Stimulated activated CD8-positive, alpha-beta memory T cell treated with anti-CD3 and anti-CD28 coated beads, Interleukin-12 subunit alpha, Interleukin-12 subunit beta, amount 100 ng/mL, for 4 hours (primary cell): ENCODE measurements at regions not wholly inside any gene's neighbourhood (a gene's known extent, or its start where the extent isn't known, plus 50 kb on each side); places are given as distances from the start of the nearest gene placed in this dataset.
"Not testable (repeated sequence)": the region's sequence is repeated elsewhere in the genome, so short reads cannot be mapped to it uniquely, and the experiment has no call there.

Experiments
- DNase-seq: peaks from one replicate; pipeline ENCODE4 v3.0.0-alpha.2; 2020; ENCODE audit warnings: low read depth

DNA sequence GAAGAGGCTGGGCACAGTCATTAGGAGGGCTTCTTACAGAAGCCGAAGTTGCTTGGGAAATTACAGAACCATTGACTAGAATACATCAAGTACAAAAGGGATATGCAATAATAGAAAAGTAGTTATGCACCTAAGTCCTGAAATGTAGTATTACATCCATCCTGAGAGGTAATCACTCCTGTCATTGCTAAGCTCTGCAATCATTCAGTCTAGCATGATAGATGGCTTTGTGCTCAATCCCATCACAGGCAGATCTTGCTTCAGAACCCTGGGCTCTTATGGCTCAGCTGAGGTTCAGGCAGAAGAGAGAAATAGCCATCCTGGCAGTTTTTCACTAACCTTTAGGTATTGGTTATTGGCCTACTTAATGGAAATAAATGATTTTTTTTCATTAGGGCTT lies 231.7 kb upstream of the AFF2 start:
- DNase-seq: no peak

DNA sequence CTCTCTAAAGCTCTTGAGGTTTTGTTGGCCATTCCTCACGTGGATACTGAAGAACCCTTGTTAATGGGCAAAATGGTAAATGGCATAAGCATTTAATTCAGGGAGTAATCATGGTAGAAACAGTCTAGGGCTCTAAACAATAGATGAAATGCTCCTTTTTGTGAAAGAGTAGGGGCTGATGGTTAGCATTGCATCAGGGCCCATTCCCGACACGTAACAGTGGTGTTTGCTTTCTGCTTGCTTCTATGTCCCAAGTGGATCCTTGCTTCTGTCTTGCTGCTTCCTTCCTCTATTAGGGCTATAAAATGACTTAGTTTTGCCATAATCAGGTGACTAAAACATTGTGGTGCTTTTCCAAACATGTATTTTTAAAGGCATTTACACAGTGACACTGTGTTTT lies 230.9 kb upstream of the AFF2 start:
- DNase-seq: no peak

DNA sequence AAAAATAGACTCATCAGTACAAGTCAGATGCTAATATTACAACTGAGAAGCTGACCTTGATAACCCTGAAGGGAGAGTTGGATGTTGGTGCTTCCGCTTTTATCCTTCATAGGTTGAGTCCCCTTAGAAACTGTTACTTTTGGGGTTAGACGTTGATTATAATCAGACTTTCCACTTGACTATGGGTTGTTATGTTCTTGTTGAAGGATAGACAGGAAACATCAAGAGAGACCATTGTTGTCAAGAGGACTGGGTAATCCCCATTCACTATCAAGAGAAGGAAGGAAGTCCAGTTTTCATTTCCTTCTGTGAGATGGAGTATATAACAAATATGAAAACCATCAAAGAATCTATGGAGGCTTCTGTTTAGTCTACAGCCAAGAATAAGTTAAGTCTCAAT lies 229.9 kb upstream of the AFF2 start:
- no peak for DNase-seq

DNA sequence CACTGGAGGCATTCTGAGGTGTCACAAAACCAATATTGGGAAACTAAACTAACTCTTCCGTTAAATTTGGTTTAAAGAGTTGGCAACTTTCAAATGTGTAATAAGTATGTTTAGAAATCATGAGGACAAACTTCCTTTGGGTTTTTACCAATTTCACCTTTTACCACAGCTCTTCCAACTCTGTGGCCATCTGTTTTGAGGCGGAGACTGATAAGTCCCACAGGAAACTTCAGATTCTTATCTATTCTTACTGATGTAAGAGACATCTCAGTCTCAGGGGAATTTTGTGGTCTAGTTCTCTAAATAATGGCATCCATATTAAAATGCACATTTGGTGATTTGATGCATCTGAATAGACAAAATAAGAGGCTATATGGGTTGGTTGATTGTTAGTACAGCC lies 229.2 kb upstream of the AFF2 start:
- DNase-seq: no peak

DNA sequence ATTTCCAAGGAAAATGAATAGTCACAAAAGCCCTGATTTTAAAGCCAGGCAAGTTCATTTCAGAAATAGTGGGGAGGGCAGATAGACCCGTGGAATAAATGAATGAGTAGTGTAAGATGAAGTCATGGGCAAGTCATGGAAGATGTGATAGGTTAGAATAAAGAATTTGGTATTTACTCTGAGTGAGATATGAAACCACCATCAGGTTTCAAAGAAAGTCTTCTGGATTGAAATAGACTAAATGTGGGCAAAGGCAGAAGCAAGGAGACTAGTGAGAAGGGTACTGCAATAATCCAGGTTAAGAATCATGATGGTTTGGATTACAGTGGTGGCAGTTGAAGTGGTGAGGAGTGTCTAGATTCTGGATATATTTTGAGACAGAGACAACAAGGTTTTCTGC lies 218.5 kb upstream of the AFF2 start:
- DNase-seq: no peak

DNA sequence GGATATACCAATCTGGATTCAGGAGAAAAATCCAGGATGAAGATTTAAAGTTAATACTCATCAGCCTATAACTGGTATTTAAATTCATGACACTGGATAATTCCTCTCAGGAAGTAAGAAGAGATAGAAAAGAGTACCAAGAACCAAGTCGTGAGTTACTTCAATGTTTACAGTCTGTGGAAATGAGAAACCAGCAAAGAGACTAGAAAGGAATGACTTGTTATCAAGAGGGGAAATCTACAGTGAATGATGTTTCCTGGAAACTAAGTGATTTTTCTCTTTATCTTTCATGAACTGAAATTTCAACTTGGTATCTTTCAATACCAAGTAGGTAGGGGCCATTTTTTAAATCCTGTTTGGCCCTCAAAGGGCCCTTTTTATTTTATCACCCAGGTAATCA lies 217.9 kb upstream of the AFF2 start:
- DNase-seq: no peak

DNA sequence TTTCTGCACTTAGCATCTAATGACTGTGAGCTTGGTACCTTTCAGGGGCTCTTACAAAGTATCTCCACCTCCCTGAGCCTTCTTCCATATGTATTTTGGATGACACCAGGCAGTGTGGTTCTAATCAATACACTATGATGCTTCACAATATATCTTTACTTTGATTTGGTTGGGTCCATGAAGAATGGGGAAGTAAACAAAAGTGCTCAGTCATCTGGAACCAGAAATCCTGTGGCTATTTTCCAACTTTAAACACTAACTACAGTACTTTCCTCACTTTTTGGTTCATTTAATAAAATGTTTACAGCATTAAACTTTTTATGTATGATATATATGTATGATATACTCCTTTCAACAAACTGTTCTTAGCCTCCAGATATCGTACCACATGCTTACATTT lies 216.4 kb upstream of the AFF2 start:
- DNase-seq: no peak

DNA sequence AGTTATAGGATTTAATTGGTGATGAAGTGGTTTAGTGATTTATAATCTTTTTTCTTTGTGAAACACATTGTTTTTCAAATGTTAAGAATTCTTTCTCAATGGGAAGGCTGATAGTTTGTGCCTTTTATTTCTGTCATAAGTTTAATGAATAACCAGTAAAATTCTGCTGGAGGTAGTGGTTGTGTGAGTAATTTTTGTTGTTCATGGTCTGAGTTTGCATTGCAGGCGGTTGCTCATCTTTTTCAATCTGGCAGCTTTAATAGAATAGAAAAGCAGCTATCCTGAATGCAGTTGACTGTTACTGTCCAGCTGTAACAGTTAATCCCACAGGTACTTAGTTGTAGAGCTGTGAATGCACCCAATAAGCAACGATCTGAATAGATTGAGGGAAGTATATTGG lies 215.6 kb upstream of the AFF2 start:
- no peak for DNase-seq

DNA sequence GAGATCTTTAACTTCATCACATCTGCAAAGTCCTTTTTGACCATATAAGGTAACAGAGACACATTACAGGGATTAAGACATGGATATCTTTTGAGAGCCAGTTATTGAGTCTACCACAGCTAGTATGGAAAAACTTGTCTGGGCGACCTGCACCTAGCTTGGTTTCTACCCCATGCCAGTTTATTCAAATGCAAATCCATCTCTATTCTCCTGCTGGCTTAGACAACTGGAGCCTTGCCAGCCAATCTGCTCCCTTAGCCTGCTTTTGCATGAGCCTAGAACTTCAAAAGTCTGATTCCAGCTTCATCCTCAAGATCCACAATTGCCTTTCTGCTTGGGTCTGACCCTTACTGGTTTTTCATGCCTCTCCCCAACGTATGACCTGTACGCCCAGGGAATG lies 212.0 kb upstream of the AFF2 start:
- no peak for DNase-seq

DNA sequence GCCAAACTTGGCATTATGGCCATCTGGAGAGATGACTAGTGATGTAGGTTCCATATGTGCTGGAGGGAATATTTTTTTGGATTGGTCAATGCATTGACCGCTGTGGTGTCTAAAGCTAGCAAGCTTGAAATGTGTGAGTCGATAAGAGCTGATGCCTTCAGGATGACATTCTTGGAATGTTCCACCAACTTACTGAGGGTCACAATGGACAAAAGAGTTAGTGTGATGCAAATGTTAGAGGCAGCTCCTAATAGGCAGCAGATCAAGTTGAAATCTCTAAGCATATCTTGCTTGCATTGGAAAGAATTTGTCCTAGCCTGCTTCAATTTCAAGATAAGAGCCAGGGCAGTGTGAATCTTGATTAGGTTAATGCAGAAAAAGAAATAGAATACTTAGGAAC lies 210.4 kb upstream of the AFF2 start:
- no peak for DNase-seq

DNA sequence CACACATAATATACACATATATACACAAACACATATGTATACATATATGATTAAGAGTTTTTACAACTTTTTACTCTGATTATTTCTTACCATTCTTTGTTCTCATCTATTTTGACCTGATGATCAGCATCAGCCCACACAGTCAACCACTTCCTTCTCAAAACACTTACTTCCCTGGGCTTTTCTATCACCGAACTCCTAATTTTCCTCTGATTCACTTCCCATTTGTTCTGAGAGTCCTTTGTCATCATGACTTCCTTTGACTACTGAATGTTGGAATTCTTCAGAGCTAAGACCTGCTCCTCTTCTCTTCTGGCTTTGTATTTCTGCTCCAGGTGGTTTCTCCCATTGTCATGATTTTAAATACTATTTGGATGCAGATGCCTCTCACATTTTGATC lies 209.5 kb upstream of the AFF2 start:
- no peak for DNase-seq

DNA sequence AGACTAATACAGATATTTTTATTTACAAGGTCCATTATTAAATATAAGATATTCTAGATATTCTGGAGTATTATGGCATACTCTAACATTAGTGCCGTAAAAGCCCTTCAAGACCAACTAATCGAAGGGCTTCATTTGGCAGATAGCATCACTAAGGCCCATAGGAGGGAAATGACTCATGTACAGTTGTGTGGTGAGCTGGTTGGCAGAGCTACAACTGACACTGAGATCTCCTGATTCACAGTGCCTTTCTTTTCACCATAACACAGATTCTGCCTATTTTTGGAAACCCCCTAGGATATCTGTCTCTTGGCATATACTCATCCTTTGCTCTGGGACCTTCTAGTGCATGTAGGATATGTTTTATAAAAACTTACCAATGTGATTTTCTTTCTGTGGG lies 201.7 kb upstream of the AFF2 start:
- no peak for DNase-seq

DNA sequence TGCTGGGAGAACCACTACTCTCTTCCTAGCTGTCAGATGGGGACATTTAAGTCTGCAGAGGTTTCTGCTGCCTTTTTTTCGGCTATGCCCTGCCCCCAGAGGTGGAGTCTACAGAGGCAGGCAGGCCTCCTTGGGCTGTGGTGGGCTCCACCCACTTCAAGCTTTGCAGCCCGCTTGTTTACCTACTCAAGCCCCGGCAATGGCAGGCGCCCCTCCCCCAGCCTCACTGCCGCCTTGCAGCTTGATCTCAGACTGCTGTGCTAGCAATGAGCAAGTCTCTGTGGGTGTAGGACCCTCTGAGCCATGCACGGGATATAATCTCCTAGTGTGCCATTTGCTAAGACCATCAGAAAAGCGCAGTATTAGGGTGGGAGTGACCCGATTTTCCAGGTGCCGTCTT lies 195.2 kb upstream of the AFF2 start:
- not testable (repeated sequence) for DNase-seq

DNA sequence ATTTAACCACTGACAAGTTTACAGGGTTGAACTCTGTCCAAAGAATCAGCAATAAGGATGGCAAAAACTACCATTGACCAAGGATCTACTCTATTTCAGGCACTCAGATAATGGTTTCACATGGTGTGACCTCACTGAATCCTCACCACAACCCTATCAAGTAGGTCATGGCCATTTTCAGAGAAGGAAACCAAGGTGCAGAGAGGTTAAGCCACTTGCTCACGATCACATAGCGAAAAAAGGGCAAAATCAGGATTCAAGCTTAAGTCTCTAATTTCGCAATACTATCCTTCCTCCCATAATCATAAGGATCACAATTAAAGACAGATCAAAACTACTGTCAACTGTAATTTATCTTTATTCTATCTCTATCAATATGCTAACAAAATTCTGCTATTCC lies 191.0 kb upstream of the AFF2 start:
- no peak for DNase-seq

DNA sequence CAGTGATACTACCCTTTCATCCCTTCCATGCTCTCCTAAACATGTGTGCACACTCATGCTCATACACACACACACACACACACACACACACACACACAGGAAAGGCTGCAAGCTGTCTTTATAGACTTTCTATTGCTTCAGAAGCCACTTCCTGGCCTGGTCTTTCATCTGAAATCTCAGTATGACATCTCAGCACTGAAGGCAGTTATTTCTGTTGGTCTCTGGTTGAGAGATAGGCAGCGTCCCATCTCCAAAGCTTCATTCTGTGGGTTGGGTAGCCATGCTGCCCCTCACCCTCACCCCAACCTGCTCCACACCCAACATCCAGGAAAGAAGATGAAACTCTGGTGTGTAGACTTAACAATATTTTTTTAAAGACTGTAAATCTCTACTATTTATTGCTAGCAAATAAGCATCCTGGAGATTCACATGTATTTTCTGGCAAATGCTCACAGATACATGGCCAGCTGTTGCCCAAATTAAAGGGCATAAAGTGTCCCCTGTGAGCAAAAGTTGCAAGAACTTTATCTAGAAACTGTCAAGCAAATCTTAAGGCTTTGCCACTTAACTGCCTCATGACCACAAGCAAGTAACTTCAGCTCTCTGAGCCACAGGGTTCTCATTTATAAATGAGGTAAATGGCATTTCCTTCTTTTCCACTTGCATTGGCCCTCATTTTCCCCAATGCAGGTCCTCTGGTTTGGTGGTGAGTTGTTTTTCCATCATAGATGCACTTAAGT lies 189.8 kb upstream of the AFF2 start:
- DNase-seq: no peak

DNA sequence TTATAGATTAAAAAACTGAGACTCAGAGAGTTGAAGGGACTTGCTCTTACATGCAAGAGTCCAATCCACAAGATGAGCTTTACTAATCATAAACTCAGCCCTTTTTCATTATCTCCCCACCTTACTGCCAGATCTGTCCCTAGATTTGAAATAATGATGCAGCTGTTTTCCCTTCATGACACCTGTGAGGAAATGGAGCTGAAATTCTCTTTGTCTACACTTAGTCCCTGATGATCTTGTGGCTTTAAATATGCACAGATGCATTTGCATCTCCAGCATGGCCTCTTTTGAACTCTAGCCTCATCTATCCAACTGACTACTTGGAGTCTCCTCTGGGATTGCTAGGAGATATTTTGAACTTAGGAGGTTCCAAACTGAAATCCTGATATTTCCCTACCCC lies 188.9 kb upstream of the AFF2 start:
- DNase-seq: no peak

DNA sequence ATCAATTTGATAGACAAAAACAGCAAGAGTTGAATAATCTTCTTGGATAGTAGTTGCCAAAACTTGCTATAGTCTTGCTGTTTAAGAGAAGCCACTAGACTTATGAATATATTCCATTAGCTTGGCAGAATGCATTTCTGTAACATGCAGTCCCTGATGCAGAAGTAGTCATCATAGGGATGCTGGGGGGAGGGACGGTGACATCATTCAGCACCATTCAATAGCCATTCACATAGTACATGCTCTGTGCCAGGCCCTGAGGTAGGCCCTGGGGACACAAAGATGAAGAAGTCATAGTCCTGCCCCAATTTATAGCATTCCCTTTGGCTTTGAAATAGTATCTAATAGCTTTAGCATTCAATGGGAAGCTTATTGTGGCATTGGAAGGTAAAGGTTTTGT lies 185.5 kb upstream of the AFF2 start:
- no peak for DNase-seq

DNA sequence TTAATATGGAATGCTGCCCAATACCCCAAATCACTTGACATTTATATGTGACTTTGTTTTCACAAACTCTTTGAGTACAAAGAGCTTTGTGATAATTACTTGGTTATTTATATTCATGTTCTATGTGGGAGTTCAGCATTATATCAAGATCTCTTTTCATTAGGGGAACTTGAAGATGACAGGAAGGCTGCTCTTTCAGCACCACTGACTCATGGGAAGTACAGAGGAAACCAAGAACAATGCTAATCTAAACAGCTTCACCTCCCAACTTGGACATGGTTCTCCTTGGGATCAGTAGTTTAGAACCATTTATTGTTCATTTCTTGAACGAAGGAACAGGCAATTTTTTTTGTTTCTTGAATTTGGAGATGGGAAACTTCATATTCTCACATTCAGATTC lies 184.0 kb upstream of the AFF2 start:
- no peak for DNase-seq

DNA sequence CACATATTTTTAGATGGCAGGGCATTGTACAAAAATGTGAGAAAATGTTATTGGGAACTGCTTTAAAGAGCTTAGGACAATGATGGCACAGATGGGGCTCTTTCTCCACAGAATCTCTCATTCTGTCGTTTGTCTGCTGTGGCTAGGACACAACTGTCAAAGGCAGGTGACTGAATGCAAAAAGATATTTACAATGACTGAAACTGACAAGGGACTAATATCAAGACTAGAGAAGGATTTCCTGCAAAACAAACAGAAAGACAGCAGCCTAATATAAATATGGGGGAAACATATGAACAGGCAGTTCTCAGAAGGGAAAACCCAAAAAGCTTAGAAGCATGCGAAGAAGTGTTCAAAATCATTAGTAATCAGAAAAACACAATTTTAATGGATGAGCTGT lies 177.5 kb upstream of the AFF2 start:
- no peak for DNase-seq

DNA sequence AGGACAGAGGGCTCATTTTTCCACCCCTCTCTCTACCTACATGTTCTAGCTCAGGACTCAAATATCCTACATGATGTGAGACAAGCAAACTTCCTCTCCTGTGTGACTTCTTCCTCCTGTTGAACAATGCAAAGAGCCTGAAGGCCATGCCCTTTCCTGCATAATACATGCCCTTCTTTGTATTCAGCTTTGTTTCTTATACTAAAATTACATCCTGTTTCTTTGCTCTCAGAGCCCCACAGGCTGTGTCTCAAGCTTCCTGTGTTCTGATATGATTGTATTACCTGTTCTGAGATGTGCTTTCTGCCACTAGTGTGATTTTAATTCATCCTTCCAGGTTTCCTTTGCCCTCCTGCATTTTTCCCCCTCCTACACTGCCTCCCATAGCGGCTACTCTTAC lies 166.4 kb upstream of the AFF2 start:
- DNase-seq: no peak

DNA sequence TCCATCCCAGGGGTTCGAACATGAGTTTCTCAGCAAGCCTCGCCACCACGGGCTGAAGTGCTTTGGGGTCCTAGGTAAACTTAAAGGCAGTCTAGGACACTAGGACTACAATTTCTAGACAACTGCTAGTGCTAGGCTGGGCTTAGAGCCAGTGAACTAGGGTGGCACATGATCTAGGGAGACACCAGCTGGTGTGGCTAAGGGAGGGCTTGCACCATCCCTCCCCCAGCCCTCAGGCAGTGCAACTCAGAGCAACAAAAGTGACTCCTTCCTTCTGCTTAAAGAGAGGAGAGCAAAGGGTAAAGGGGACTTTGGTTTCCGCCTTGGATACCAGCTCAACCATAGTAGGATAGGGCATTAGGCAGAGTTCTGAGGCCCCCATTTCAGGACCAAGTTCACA lies 162.5 kb upstream of the AFF2 start:
- no peak for DNase-seq

DNA sequence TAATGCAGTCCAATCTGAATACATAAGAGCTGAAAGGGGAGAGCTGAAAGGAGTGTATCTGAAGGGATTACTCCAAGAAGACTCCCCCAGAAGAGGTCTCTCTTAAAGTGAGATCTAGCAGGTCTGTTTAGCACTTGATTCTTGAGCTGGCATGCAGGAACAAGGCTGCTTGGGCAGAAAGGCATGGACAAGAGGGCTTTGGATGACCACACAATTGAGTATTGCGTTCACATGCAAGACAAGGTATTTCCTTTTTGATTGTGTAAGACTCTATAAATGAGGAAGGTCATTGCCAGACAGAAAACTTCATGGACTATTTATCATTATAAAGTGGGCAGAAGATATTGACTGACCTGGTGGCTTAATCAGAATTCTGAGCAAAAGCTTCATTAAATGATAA lies 145.5 kb upstream of the AFF2 start:
- DNase-seq: no peak

DNA sequence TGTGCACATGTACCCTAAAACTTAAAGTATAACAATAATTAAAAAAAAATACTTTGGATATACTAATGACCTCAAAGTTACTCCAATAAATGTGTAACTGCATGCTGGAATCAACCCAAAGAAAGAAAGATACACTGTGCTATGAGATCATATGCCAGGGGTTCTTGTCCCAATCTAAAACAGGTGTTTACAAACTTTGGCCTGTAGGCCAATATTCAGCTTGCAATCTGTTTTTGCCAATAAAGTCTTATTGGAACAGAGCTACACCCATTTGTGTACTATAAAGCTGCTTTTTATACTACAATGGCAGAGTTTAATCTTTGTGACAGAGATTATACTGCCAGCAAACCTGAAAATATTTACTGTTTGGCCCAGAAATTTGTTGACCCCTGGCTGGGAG lies 138.8 kb upstream of the AFF2 start:
- DNase-seq: no peak

DNA sequence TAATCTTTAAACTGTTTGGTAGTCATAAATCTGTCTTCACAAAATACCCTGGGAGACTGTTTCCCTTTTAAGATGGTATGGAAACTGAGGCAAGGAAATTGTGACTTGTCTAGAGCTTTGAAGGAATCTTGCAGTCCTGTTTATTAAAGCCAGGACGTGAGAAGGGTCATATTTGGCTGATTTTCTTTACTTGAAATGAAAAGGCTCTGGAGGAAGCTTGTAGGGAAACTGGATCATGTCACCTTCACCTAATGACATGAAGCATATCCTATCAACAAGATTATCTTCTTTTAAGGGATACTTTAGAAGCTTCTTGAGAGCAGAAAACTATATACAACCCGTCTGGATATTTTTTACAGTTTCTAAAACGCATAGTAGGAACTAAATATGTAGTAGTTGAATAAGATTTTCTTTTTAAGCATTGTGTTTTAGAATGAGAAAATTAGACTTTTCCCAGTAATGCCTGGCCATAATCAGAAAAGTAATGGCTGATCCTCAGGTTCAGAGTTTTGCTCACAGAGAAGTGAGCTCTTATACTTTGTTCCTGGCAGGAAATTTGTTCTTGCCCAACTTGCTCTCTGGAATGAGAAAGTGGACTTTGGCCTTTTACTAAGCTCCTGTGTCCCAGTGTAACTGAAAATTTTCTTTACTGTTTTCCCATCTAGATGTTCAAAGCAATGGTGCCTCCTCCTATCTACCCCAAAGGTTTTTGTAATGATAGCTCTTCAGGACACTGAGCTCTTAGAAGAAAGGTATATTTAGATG lies 136.8 kb upstream of the AFF2 start:
- no peak for DNase-seq
